ENCODE measurements at regions not wholly inside any gene's neighbourhood (a gene's known extent, or its start where the extent isn't known, plus 50 kb on each side); places are given as distances from the start of the nearest gene placed in this dataset.

DNA sequence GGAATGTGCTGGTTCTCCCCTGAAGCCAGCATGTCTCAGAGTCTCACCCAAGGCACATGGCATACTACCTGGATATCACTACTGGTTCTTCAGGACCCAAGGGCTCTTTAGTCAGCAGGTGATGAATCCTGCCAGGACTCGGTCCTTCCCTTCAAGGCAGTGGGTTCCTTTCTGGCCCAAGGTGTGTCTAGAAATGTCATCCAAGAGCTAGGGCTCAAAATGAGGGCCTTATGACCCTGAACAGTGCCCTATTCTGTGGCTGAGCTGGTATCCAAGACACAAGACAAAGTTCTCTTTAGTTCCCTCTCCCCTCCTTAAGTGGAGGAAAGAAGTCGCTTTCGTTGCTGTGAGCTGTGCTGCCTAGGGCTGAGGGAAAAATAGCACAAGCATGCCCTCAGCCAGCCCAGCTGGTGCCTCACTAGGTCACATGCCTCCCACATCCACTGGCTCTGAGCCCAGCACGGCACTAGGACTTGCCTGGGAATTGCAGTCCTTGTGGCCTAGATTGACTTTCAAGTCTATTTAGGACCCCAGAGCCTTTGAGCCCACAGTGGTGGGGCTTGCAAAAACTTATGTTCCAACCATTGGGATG, 106.0 kb downstream of the BMS1 start:
- TF ChIP-seq, protein P1, sequence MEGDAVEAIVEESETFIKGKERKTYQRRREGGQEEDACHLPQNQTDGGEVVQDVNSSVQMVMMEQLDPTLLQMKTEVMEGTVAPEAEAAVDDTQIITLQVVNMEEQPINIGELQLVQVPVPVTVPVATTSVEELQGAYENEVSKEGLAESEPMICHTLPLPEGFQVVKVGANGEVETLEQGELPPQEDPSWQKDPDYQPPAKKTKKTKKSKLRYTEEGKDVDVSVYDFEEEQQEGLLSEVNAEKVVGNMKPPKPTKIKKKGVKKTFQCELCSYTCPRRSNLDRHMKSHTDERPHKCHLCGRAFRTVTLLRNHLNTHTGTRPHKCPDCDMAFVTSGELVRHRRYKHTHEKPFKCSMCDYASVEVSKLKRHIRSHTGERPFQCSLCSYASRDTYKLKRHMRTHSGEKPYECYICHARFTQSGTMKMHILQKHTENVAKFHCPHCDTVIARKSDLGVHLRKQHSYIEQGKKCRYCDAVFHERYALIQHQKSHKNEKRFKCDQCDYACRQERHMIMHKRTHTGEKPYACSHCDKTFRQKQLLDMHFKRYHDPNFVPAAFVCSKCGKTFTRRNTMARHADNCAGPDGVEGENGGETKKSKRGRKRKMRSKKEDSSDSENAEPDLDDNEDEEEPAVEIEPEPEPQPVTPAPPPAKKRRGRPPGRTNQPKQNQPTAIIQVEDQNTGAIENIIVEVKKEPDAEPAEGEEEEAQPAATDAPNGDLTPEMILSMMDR (IDR thresholded peaks at IDR 0.05): no peak
- no peak for TF ChIP-seq POLR2A (IDR thresholded peaks at IDR 0.05)

All from adrenal gland (tissue), 5 donors.